ENCODE measurements at regions not wholly inside any gene's neighbourhood (a gene's known extent, or its start where the extent isn't known, plus 50 kb on each side); places are given as distances from the start of the nearest gene placed in this dataset.

- TF ChIP-seq TAF1 (IDR thresholded peaks at IDR 0.05; ENCODE audit: low read depth, low read length) (no peak), POLR2AphosphoS5 (IDR thresholded peaks at IDR 0.05; ENCODE audit: low read depth, low read length) (no peak), POLR2A (IDR thresholded peaks at IDR 0.05; ENCODE audit: low read depth, low read length) (no peak), SPI1 (IDR thresholded peaks at IDR 0.05; ENCODE audit: low read depth, low read length) (no peak)
These were observed 145.4 kb downstream of the PTGER3 start for GRCh38 chr1:70902211-70902610.

All from GM12891 (cell line).